Subcutaneous abdominal adipose tissue (tissue), 5 donors: ENCODE measurements at regions not wholly inside any gene's neighbourhood (a gene's known extent, or its start where the extent isn't known, plus 50 kb on each side); places are given as distances from the start of the nearest gene placed in this dataset.
A peak's percentile ranks its signal among the peaks of the same experiment; 100 is the strongest.

Source experiments
- H3K27ac ChIP-seq: one replicate; pipeline ENCODE4 v1.7.0; 2013; ENCODE audit warnings: low read depth, mild to moderate bottlenecking, inconsistent platforms, low read length, moderate library complexity
- H3K27me3 ChIP-seq, 5 donors: one replicate each; pipeline ENCODE4 v1.7.0; 2013; ENCODE audit warnings: low read length in 5 of 5, inconsistent platforms in 1 of 5; ENCODE audit not compliant: control insufficient read depth in 5 of 5, insufficient read depth in 4 of 5
- H3K36me3 ChIP-seq, 5 donors: one replicate each; pipeline ENCODE4 v1.7.0; 2013; ENCODE audit warnings: low read length in 5 of 5; ENCODE audit not compliant: control insufficient read depth in 5 of 5, insufficient read depth in 5 of 5
- H3K4me1 ChIP-seq, 5 donors: one replicate each; pipeline ENCODE4 v1.7.0; 2013; ENCODE audit warnings: low read length in 5 of 5, mild to moderate bottlenecking in 3 of 5, moderate library complexity in 1 of 5; ENCODE audit not compliant: control insufficient read depth in 5 of 5, insufficient read depth in 5 of 5
- H3K4me3 ChIP-seq, 5 donors: one replicate each; pipeline ENCODE4 v1.7.0; 2013; ENCODE audit warnings: low read length in 5 of 5, low read depth in 1 of 5
- H3K9ac ChIP-seq, 5 donors: one replicate each; pipeline ENCODE4 v1.7.0; 2013; ENCODE audit warnings: low read length in 5 of 5, mild to moderate bottlenecking in 4 of 5, moderate library complexity in 3 of 5
- H3K9me3 ChIP-seq, 5 donors: one replicate each; pipeline ENCODE4 v1.7.0; 2013; ENCODE audit warnings: low read length in 5 of 5; ENCODE audit not compliant: control insufficient read depth in 5 of 5
- donor health status: healthy.
- donor health status: healthy.
- donor health status: healthy.
- donor health status: healthy.
- donor health status: healthy.

- peaks cover 2 to 17% (median 14%) of the 10 kb centered on the region in 5 donors for H3K4me1 ChIP-seq
- no peak overlapping the region for H3K27ac ChIP-seq
- H3K27me3 ChIP-seq, result no peaks in the 10 kb centered on the region
- no peaks in the 10 kb centered on the region for H3K36me3 ChIP-seq
- no peak overlapping the region for H3K9ac ChIP-seq
- no peak overlapping the region for H3K4me3 ChIP-seq
- no peaks in the 10 kb centered on the region for H3K9me3 ChIP-seq
Observed at GRCh38 chr6:14622085-14622484, 504.5 kb downstream of the CD83 start.

DNA sequence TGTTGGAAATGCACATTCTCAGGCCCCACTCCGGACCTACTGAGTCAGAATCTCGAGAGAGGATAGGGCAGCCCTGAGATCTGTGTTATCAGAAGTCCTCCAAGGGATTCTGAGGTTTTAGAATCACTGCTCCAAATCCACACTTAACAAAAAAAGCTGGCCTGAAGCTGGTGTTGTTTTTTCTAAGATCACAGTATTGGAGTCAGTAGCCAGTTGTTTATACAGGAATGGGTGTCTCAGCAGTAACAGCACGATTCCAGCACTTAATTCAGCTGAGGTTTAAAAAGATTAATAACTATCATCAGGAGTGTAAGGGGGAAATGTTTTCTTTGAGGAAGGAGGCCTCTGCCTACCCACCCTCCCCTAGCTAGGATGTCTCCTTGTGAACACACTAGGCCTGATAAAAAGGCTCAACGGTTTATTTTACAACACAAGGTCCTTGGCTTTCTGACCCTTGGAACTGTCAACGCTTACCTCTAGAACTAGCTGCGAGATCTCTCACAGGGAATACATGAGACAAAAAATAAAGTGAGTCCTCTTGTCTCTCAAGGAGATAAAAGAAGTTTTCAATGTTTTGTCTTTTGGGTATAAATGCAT, 505.4 kb downstream of the CD83 start:
- Histone ChIP-seq H3K27me3 (peaks cover 0 to 2% (median 0%) of the 10 kb centered on the region in 5 donors), H3K9me3 (peaks cover 0 to 3% (median 0%) of the 10 kb centered on the region in 5 donors), H3K4me1 (peaks cover 2 to 17% (median 14%) of the 10 kb centered on the region in 5 donors), H3K9ac (no peak overlapping the region), H3K4me3 (no peak overlapping the region), H3K27ac (no peak overlapping the region), H3K36me3 (no peaks in the 10 kb centered on the region)

DNA sequence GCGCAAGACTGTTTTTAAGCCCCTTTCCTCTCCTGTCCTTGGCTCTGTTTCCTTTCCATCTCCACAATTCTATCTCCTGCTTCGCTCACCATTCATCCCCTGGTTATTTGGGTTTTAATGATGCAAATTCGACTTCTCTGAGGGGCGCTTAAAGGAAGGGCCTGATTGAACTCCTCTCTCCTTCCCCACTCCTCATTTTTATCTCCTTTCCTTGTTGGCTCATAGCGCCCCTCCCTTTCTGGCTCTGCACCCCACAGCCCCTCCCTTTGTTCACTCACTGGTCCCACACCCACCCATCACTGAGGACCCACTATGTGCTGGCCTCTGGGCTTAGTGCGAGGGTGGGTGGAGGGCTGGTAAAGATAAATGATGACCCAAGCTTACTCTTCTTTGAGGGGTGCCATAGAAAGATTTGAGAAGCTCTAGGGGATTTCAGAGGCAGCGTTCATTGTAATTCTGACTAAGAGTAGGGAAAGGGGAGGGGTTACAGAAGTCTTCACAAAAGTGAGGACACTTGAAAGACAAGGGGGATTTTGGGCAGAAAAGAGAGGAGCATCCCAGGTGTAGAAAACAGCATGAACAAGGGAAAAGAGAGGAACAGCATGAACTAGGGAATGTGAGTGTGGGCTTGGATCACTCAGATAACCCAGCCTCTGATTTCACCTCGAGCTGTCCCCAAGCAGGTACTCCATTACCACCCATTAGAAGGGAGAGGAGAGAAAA, 507.8 kb downstream of the CD83 start:
- Histone ChIP-seq H3K36me3 (no peaks in the 10 kb centered on the region), H3K9me3 (peaks cover 0 to 3% (median 0%) of the 10 kb centered on the region in 5 donors), H3K27me3 (peaks cover 0 to 2% (median 0%) of the 10 kb centered on the region in 5 donors), H3K27ac (no peak overlapping the region), H3K4me3 (no peak overlapping the region), H3K4me1 (peaks cover 2 to 17% (median 14%) of the 10 kb centered on the region in 5 donors), H3K9ac (no peak overlapping the region)

- peaks cover 1 to 11% (median 10%) of the 10 kb centered on the region in 5 donors for H3K4me1 ChIP-seq
- no peaks in the 10 kb centered on the region for H3K36me3 ChIP-seq
- H3K9ac ChIP-seq, result no peak overlapping the region
- no peak overlapping the region for H3K27ac ChIP-seq
- H3K4me3 ChIP-seq, result no peak overlapping the region
- peaks cover 0 to 3% (median 0%) of the 10 kb centered on the region in 5 donors for H3K9me3 ChIP-seq
- peaks cover 0 to 2% (median 0%) of the 10 kb centered on the region in 5 donors for H3K27me3 ChIP-seq
Observed at GRCh38 chr6:14626556-14626955, 509.0 kb downstream of the CD83 start.

GRCh38 chr6:14630016-14630415, 512.4 kb downstream of the CD83 start:
- Histone ChIP-seq H3K27me3 (peaks cover 0 to 2% (median 0%) of the 10 kb centered on the region in 5 donors), H3K9ac (no peak overlapping the region), H3K9me3 (peaks cover 0 to 3% (median 0%) of the 10 kb centered on the region in 5 donors), H3K4me3 (no peak overlapping the region), H3K27ac (no peak overlapping the region), H3K36me3 (no peaks in the 10 kb centered on the region), H3K4me1 (no peaks in the 10 kb centered on the region)

GRCh38 chr6:14633479-14633878, 515.9 kb downstream of the CD83 start:
- Histone ChIP-seq H3K9ac (no peak overlapping the region), H3K9me3 (no peaks in the 10 kb centered on the region), H3K36me3 (no peaks in the 10 kb centered on the region), H3K27me3 (peaks cover 0 to 2% (median 0%) of the 10 kb centered on the region in 5 donors), H3K27ac (no peak overlapping the region), H3K4me1 (peaks cover 0 to 14% (median 3%) of the 10 kb centered on the region in 5 donors), H3K4me3 (no peak overlapping the region)

- Histone ChIP-seq H3K27ac (no peak overlapping the region), H3K4me3 (no peak overlapping the region), H3K9ac (no peak overlapping the region), H3K27me3 (peaks cover 0 to 2% (median 0%) of the 10 kb centered on the region in 5 donors), H3K9me3 (no peaks in the 10 kb centered on the region), H3K4me1 (peaks cover 0 to 20% (median 8%) of the 10 kb centered on the region in 5 donors), H3K36me3 (no peaks in the 10 kb centered on the region)
Observed at GRCh38 chr6:14634072-14634471, 516.5 kb downstream of the CD83 start.

DNA sequence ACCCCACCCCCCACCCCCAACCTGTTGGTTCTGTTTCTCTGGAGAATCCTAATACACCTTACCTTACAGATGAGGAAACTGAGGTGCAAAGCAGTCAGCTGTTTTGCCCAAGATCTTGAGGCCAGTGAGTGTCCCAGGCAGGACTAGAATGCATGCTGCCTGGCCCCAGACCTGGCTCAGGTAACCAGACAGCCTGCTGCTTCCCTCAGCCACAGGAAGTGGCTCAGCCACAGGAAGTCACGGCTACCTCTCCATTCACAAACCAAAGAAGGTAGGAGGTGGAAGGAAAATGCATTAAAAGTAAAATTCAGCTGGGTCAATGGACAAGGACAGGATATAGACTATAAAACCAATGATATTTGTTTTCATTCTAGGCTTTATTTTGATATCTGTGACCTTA, 517.6 kb downstream of the CD83 start:
- Histone ChIP-seq H3K4me3 (no peak overlapping the region), H3K9ac (no peak overlapping the region), H3K27ac (no peak overlapping the region), H3K9me3 (no peaks in the 10 kb centered on the region), H3K4me1 (peaks cover 6 to 31% (median 17%) of the 10 kb centered on the region in 5 donors), H3K27me3 (peaks cover 0 to 2% (median 0%) of the 10 kb centered on the region in 5 donors), H3K36me3 (no peaks in the 10 kb centered on the region)

DNA sequence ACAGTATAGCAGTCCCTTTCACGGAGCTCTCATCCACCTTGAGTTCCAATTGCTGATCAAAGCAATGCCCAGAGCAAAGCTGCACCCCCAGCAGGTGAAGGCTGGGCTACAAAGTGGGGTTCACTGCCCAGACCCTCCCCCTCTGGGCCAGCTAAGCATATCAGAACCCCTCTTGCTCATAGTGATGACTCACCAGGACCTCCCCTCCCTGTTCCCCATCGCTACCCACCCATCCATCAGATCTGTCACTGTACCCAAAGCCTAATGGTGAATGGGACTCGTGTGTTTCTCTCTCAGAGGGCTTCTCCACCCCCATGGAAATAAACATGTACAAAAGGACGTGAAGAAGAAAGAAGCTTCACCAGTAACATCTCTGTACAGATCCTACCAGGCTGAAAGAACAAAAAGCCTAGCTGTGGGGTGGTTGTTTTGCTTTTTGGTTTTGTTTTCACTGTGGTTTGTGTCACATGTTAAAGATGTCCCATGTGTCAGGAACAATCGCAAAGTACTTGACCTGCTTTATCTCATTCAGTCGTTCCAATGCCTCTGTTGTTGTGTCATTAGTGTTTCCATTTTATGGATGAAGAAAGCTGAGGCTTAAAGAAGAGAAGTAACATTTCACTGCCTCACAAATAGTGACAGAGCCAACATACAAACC, 518.5 kb downstream of the CD83 start:
- Histone ChIP-seq H3K36me3 (no peaks in the 10 kb centered on the region), H3K9me3 (no peaks in the 10 kb centered on the region), H3K4me1 (peaks cover 6 to 33% (median 18%) of the 10 kb centered on the region in 5 donors), H3K9ac (no peak overlapping the region), H3K27me3 (no peaks in the 10 kb centered on the region), H3K27ac (no peak overlapping the region), H3K4me3 (no peak overlapping the region)

DNA sequence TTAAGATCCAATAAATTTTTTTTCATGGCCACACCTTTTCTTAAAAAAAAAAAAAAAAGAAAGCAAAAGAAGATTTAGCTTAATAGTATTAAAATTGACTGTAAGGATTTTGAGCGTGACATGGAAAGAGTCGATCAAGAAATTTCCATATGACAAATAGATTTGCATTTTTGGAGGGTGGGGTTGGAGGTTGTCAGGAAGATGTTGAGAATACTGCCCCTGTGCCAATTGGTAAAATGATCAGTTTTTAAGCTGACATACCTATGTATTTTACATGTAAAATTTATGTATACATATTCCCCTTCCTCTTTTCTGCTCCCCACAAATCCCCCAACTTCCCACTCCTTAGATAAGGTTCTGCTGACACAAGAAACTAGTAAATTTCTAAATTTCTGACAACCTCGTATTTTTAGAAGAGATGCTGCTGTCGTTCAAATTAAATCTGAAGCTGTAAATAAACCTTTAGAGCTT, 520.9 kb downstream of the CD83 start:
- Histone ChIP-seq H3K9me3 (no peaks in the 10 kb centered on the region), H3K4me1 (peaks cover 6 to 37% (median 20%) of the 10 kb centered on the region in 5 donors), H3K9ac (peak overlapping the region in 3 of 5 donors; percentile 1 to 59 (median 31)), H3K36me3 (no peaks in the 10 kb centered on the region), H3K27ac (peak overlapping the region; percentile 6), H3K27me3 (no peaks in the 10 kb centered on the region), H3K4me3 (peak overlapping the region in 4 of 5 donors; percentile 18 to 56 (median 42))
